Spleen (tissue), 11 donors: ENCODE measurements at regions not wholly inside any gene's neighbourhood (a gene's known extent, or its start where the extent isn't known, plus 50 kb on each side); places are given as distances from the start of the nearest gene placed in this dataset.

Source experiments
- DNase-seq: peaks from one replicate; pipeline ENCODE4 v3.0.0-alpha.2; 2020
- H3K27ac ChIP-seq, 8 donors: fragments of 200-600 bp; sonication (generic) in 7 of 8; 1 replicate in 4 of 8; 2 replicates in 4 of 8; pipeline versions ENCODE4 v1.5.0 to v1.8.0; 2016 to 2021; ENCODE audit warnings: inconsistent platforms in 4 of 8, mild to moderate bottlenecking in 4 of 8, moderate library complexity in 1 of 8
- H3K27me3 ChIP-seq, 7 donors: fragments of 200-600 bp; sonication (generic) in 6 of 7; replicated peaks in 1 of 7; 1 replicate in 4 of 7; 2 replicates in 3 of 7; pipeline versions ENCODE4 v1.5.0 to v1.8.0; 2016 to 2021; ENCODE audit warnings: inconsistent platforms in 3 of 7, mild to moderate bottlenecking in 1 of 7
- H3K36me3 ChIP-seq, 6 donors: fragments of 200-600 bp; sonication (generic) in 5 of 6; 1 replicate in 4 of 6; 2 replicates in 2 of 6; pipeline versions ENCODE4 v1.5.0 to v1.8.0; 2016 to 2021; ENCODE audit warnings: inconsistent platforms in 2 of 6
- H3K4me1 ChIP-seq, 6 donors: fragments of 200-600 bp; sonication (generic) in 5 of 6; 1 replicate in 3 of 6; 2 replicates in 3 of 6; pipeline versions ENCODE4 v1.5.0 to v1.8.0; 2016 to 2021; ENCODE audit warnings: inconsistent platforms in 3 of 6
- H3K4me3 ChIP-seq, 8 donors: fragments of 200-600 bp; sonication (generic) in 7 of 8; 1 replicate in 4 of 8; 2 replicates in 4 of 8; pipeline versions ENCODE4 v1.5.0 to v1.8.0; 2016 to 2021; ENCODE audit warnings: inconsistent platforms in 4 of 8, mild to moderate bottlenecking in 4 of 8, moderate library complexity in 2 of 8
- H3K9me3 ChIP-seq, 8 donors: fragments of 200-600 bp; sonication (generic) in 7 of 8; 1 replicate in 4 of 8; 2 replicates in 4 of 8; pipeline versions ENCODE4 v1.5.0 to v1.8.0; 2016 to 2021; ENCODE audit warnings: inconsistent platforms in 4 of 8
- POLR2A ChIP-seq, 3 donors: fragments of 450-650 bp; IDR thresholded peaks; one replicate each; pipeline ENCODE4 v1.5.1; 2017; ENCODE audit warnings: antibody characterized with exemption in 3 of 3, mild to moderate bottlenecking in 1 of 3
- POLR2AphosphoS5 ChIP-seq, 3 donors: sonication (generic); formaldehyde crosslinking; IDR thresholded peaks; one replicate each; pipeline ENCODE4 v1.5.1; 2017; ENCODE audit warnings: antibody characterized with exemption in 3 of 3
- WGBS, 5 donors: extraction: QIAGEN DNeasy Blood & Tissue Kit in 3 of 5; methylation state at CpG; one replicate each; pipeline versions ENCODE4 v1.1.5 to v1.1.7; 2013 to 2018; 5-methylcytosine and 5-hydroxymethylcytosine counted together
- intact Hi-C: fragments of 100-400 bp; cut with DNase I; formaldehyde crosslinking; loops from one replicate; pipeline ENCODE4 v1.15.0; 2023; ENCODE audit warnings: low total_unique reads
- TF ChIP-seq, protein P1 (sequence below), 11 experiments: fragments of 200-600 bp in 7 of 11; fragments of 450-650 bp in 4 of 11; sonication (generic) in 4 of 11; IDR thresholded peaks in 8 of 11; conservative IDR thresholded peaks in 3 of 11; 1 replicate in 7 of 11; 2 replicates in 4 of 11; pipeline versions ENCODE4 v1.4.0 to v1.8.0; 2016 to 2021; ENCODE audit warnings: antibody characterized with exemption in 11 of 11, inconsistent platforms in 4 of 11, mild to moderate bottlenecking in 1 of 11
- donor health status: healthy with polysubstance abuse.
- donor health status: DM: no; HTN: no; CAD: no; lungs with moderate emphysema.
- donor health status: DM: no; HTN: no; CAD: no.
- donor health status: Bipolar disorder and iron deficiency.
- donor health status: healthy.
- donor health status: DM: no; HTN: no; CAD: no.
- donor health status: DM: yes; HTN: yes; CAD: no.

DNA sequence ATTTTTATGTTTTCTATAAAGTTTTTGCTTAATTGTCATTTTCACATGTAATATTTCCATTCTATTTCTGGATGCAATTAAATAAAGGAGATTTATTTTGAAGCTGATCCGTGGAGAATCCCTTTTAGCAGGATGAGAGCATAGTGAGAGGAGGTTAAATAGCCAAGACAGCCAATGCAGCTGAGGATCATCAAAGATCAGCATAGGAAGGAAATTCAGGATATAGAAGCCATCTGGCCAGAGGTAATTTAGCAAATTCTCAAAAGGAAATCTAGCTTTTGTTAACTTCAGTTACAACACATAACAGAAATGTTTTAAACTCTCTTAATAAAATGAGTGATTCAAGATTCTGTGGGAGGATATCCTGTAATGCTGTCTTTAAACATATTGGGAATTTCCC is 122.8 kb upstream of the PDE3A start:
- TF ChIP-seq, protein P1, sequence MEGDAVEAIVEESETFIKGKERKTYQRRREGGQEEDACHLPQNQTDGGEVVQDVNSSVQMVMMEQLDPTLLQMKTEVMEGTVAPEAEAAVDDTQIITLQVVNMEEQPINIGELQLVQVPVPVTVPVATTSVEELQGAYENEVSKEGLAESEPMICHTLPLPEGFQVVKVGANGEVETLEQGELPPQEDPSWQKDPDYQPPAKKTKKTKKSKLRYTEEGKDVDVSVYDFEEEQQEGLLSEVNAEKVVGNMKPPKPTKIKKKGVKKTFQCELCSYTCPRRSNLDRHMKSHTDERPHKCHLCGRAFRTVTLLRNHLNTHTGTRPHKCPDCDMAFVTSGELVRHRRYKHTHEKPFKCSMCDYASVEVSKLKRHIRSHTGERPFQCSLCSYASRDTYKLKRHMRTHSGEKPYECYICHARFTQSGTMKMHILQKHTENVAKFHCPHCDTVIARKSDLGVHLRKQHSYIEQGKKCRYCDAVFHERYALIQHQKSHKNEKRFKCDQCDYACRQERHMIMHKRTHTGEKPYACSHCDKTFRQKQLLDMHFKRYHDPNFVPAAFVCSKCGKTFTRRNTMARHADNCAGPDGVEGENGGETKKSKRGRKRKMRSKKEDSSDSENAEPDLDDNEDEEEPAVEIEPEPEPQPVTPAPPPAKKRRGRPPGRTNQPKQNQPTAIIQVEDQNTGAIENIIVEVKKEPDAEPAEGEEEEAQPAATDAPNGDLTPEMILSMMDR (IDR thresholded peaks at IDR 0.05 in 8 of 11, conservative IDR thresholded peaks at IDR 0.05 in 3 of 11): no peak
- TF ChIP-seq POLR2AphosphoS5 (IDR thresholded peaks at IDR 0.05): no peak
- no peak for TF ChIP-seq POLR2A (IDR thresholded peaks at IDR 0.05)
- WGBS, 5 donors: 44 to 71% (median 53%) methylated on average over 1 of the region's 1 CpG
- H3K4me1 ChIP-seq: no peaks in the 10 kb centered on the region
- no peaks in the 10 kb centered on the region for H3K36me3 ChIP-seq
- H3K4me3 ChIP-seq: no peak overlapping the region
- no peak overlapping the region for H3K27ac ChIP-seq
- no peaks in the 10 kb centered on the region for H3K27me3 ChIP-seq
- intact Hi-C loops: no loop called here
- peaks cover 0 to 32% (median 19%) of the 10 kb centered on the region in 8 donors for H3K9me3 ChIP-seq
- DNase-seq: no peak

DNA sequence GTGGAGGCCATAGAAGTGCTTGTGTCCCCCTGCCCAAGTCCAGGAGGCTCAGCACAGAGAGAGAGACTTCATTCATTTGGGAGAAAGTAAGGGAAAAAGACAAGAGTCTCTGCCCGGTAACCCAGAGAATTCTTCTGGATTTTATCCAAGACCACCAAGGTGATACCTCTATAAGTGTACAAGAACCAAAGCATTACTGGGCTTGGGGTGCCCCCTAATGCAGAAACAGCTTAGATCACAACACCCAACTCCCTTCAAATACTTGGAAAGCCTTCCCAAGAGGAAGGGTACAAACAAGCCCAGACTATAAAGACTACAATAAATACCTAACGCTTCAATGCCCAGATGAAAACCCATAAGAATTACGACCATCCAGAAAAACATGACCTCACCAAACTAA is 119.7 kb upstream of the PDE3A start:
- TF ChIP-seq POLR2A (IDR thresholded peaks at IDR 0.05) (no peak), POLR2AphosphoS5 (IDR thresholded peaks at IDR 0.05) (no peak)
- TF ChIP-seq, protein P1 (IDR thresholded peaks at IDR 0.05 in 8 of 11, conservative IDR thresholded peaks at IDR 0.05 in 3 of 11): no peak
- Histone ChIP-seq H3K27me3 (no peaks in the 10 kb centered on the region), H3K4me1 (no peaks in the 10 kb centered on the region), H3K36me3 (no peaks in the 10 kb centered on the region), H3K9me3 (peaks cover 0 to 32% (median 19%) of the 10 kb centered on the region in 8 donors), H3K4me3 (no peak overlapping the region), H3K27ac (no peak overlapping the region)
- no peak for DNase-seq
- intact Hi-C loops: no loop called here
- WGBS, 5 donors: 78 to 95% (median 94%) methylated on average over 3 of the region's 3 CpGs

DNA sequence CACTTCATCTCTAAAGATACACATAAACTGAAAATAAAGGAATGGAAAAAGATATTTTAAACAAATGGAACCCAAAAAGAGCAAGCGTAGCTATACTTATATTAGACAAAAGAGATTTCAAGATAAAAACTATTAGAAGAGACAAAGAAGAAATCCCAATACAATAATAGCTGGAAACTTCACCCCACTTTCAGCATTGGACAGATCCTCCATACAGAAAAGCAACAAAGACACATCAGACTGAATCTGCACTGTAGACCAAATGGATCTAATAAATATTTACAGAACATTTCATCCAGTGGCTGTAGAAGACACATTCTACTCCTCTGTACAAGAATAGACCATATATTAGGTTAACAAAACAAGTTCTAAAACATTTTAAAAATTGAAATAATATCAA is 117.6 kb upstream of the PDE3A start:
- WGBS, 5 donors: 75 to 98% (median 93%) methylated on average over 1 of the region's 1 CpG

DNA sequence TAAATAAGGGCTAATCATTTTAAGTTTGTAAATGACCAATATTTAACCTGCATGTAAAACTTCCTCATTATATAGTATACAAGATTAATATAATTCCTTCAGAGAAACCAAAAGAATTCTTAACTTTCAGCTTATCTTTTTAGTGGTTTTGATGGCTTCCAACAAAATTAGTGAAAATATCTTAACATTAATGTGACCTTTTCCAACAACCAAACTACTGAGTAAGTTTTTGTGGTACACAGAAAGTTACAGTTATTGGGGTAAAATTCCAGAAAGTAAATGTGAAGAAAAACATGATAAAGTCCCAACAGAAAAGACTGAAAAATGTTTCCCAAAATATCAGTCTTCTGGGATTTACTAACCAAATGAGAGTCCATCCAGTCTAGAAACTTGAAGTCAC is 111.0 kb upstream of the PDE3A start:
- Histone ChIP-seq H3K27me3 (no peaks in the 10 kb centered on the region), H3K4me3 (no peak overlapping the region), H3K27ac (no peak overlapping the region), H3K9me3 (no peaks in the 10 kb centered on the region), H3K4me1 (no peaks in the 10 kb centered on the region), H3K36me3 (no peaks in the 10 kb centered on the region)
- TF ChIP-seq POLR2A (IDR thresholded peaks at IDR 0.05): no peak
- no peak for TF ChIP-seq POLR2AphosphoS5 (IDR thresholded peaks at IDR 0.05)
- TF ChIP-seq, protein P1 (IDR thresholded peaks at IDR 0.05 in 8 of 11, conservative IDR thresholded peaks at IDR 0.05 in 3 of 11): no peak
- intact Hi-C loops: no loop called here
- no peak for DNase-seq

More for the DNA sequence above, 117.6 kb upstream of the PDE3A start:
- Histone ChIP-seq H3K27me3 (no peaks in the 10 kb centered on the region), H3K36me3 (no peaks in the 10 kb centered on the region), H3K4me1 (no peaks in the 10 kb centered on the region), H3K4me3 (no peak overlapping the region), H3K9me3 (peaks cover 0 to 32% (median 19%) of the 10 kb centered on the region in 8 donors), H3K27ac (no peak overlapping the region)
- TF ChIP-seq POLR2A (IDR thresholded peaks at IDR 0.05): no peak
- no peak for TF ChIP-seq POLR2AphosphoS5 (IDR thresholded peaks at IDR 0.05)
- TF ChIP-seq, protein P1 (IDR thresholded peaks at IDR 0.05 in 8 of 11, conservative IDR thresholded peaks at IDR 0.05 in 3 of 11): no peak
- intact Hi-C loops: no loop called here
- no peak for DNase-seq
